H1 (cell line): ENCODE measurements at regions not wholly inside any gene's neighbourhood (a gene's known extent, or its start where the extent isn't known, plus 50 kb on each side); places are given as distances from the start of the nearest gene placed in this dataset.

Experiments
- GTF2F1 ChIP-seq: IDR thresholded peaks from 2 replicates; pipeline ENCODE4 v1.6.1; 2012; ENCODE audit warnings: low read depth, low read length, improper control_type of control experiment, borderline replicate concordance
- RNF2 ChIP-seq: fragments of 200-900, 300-1000 bp; sonication (generic); IDR thresholded peaks from 2 replicates; pipeline ENCODE4 v1.7.1; 2016; ENCODE audit warnings: borderline replicate concordance, low read depth, mild to moderate bottlenecking, antibody characterized with exemption, low read length; ENCODE audit not compliant: poor library complexity, severe bottlenecking; ENCODE audit errors: missing control alignments

- no peak for TF ChIP-seq RNF2
- TF ChIP-seq GTF2F1, result no peak
These were observed 132.9 kb upstream of the ANK3 start (continued) for GRCh38 chr10:60522617-60523016.
